ENCODE measurements at regions not wholly inside any gene's neighbourhood (a gene's known extent, or its start where the extent isn't known, plus 50 kb on each side); places are given as distances from the start of the nearest gene placed in this dataset.

- BruUV-seq (replicated peaks) = no TSS peak
- no peak overlapping the region for H3K27ac Mint-ChIP-seq (ENCODE audit: low read depth, unreplicated experiment)
- no peaks in the 10 kb centered on the region for H3K4me1 Mint-ChIP-seq (ENCODE audit: insufficient read depth, unreplicated experiment)
- no peak for TF ChIP-seq CTCF (IDR thresholded peaks at IDR 0.05; ENCODE audit: unreplicated experiment)
- ChIA-PET CTCF (no interaction called here), POLR2A (no interaction called here)
- no peaks in the 10 kb centered on the region for H3K36me3 Mint-ChIP-seq (ENCODE audit: insufficient read depth, unreplicated experiment)
- H3K9me3 Mint-ChIP-seq (ENCODE audit: unreplicated experiment) = peaks cover 13% of the 10 kb centered on the region
- no peak for DNase-seq (ENCODE audit: unreplicated experiment)
- no peaks in the 10 kb centered on the region for H3K27me3 Mint-ChIP-seq (ENCODE audit: insufficient read depth, unreplicated experiment)
- no peak overlapping the region for H3K4me3 Mint-ChIP-seq (ENCODE audit: unreplicated experiment)
- intact Hi-C loops (cut with micrococcal nuclease) = no loop called here
Observed at GRCh38 chr4:32597354-32597753, 1877.2 kb downstream of the PCDH7 start.

GRCh38 chr4:32601848-32602247 is 1881.7 kb downstream of the PCDH7 start:
- BruUV-seq (replicated peaks) = no TSS peak
- H3K36me3 Mint-ChIP-seq (ENCODE audit: insufficient read depth, unreplicated experiment) = no peaks in the 10 kb centered on the region
- peaks cover 8% of the 10 kb centered on the region for H3K9me3 Mint-ChIP-seq (ENCODE audit: unreplicated experiment)
- ChIA-PET CTCF (no interaction called here), POLR2A (no interaction called here)
- H3K27me3 Mint-ChIP-seq (ENCODE audit: insufficient read depth, unreplicated experiment) = no peaks in the 10 kb centered on the region
- no peak overlapping the region for H3K27ac Mint-ChIP-seq (ENCODE audit: low read depth, unreplicated experiment)
- intact Hi-C loops (cut with micrococcal nuclease) = no loop called here
- H3K4me3 Mint-ChIP-seq (ENCODE audit: unreplicated experiment) = no peak overlapping the region
- DNase-seq (ENCODE audit: unreplicated experiment) = no peak
- no peak for TF ChIP-seq CTCF (IDR thresholded peaks at IDR 0.05; ENCODE audit: unreplicated experiment)
- no peaks in the 10 kb centered on the region for H3K4me1 Mint-ChIP-seq (ENCODE audit: insufficient read depth, unreplicated experiment)

GRCh38 chr4:32607978-32608377 is 1887.8 kb downstream of the PCDH7 start:
- H3K27me3 Mint-ChIP-seq (ENCODE audit: insufficient read depth, unreplicated experiment) = no peaks in the 10 kb centered on the region
- no peak for TF ChIP-seq CTCF (IDR thresholded peaks at IDR 0.05; ENCODE audit: unreplicated experiment)
- peak; percentile 1 for DNase-seq (ENCODE audit: unreplicated experiment)

GRCh38 chr4:32624943-32625603 is 1904.9 kb downstream of the PCDH7 start:
- ChIA-PET CTCF (interaction anchor here (1.1 to 1.2 kb wide), 2 partner anchors 9 to 16 kb away, joined by 3 to 4 read pairs; no protein-coding TSS in a partner anchor), POLR2A (no interaction called here)
- intact Hi-C loops (cut with micrococcal nuclease) = no loop called here
- no peak for DNase-seq (ENCODE audit: unreplicated experiment)
- no peaks in the 10 kb centered on the region for H3K36me3 Mint-ChIP-seq (ENCODE audit: insufficient read depth, unreplicated experiment)
- H3K27ac Mint-ChIP-seq (ENCODE audit: low read depth, unreplicated experiment) = peak overlapping the region; percentile 59
- H3K4me1 Mint-ChIP-seq (ENCODE audit: insufficient read depth, unreplicated experiment) = peaks cover 9% of the 10 kb centered on the region
- H3K4me3 Mint-ChIP-seq (ENCODE audit: unreplicated experiment) = no peak overlapping the region
- no peak for TF ChIP-seq CTCF (IDR thresholded peaks at IDR 0.05; ENCODE audit: unreplicated experiment)
- H3K27me3 Mint-ChIP-seq (ENCODE audit: insufficient read depth, unreplicated experiment) = no peaks in the 10 kb centered on the region
- peaks cover 5% of the 10 kb centered on the region for H3K9me3 Mint-ChIP-seq (ENCODE audit: unreplicated experiment)
- no TSS peak for BruUV-seq (replicated peaks)

More at GRCh38 chr4:32607978-32608377, 1887.8 kb downstream of the PCDH7 start:
- Mint-ChIP-seq H3K27ac (ENCODE audit: low read depth, unreplicated experiment) (no peak overlapping the region), H3K4me3 (ENCODE audit: unreplicated experiment) (no peak overlapping the region), H3K4me1 (ENCODE audit: insufficient read depth, unreplicated experiment) (no peaks in the 10 kb centered on the region), H3K9me3 (ENCODE audit: unreplicated experiment) (peaks cover 42% of the 10 kb centered on the region), H3K36me3 (ENCODE audit: insufficient read depth, unreplicated experiment) (no peaks in the 10 kb centered on the region)
- BruUV-seq (replicated peaks) = no TSS peak
- ChIA-PET POLR2A (no interaction called here), CTCF (no interaction called here)
- intact Hi-C loops (cut with micrococcal nuclease) = no loop called here

Data from MCF 10A (cell line).